GM23338 (cell line): ENCODE measurements at regions not wholly inside any gene's neighbourhood (a gene's known extent, or its start where the extent isn't known, plus 50 kb on each side); places are given as distances from the start of the nearest gene placed in this dataset.

ENCODE experiments used
- CREB1 ChIP-seq: fragments of 250-450 bp; sonication (Bioruptor Pico); IDR thresholded peaks from 2 replicates; pipeline ENCODE4 v1.5.0; 2020; ENCODE audit warnings: low read depth, mild to moderate bottlenecking, moderate library complexity
- EZH2 ChIP-seq: fragments of 200-600 bp; sonication (generic); IDR thresholded peaks from one replicate; pipeline ENCODE4 v1.8.0; 2017; ENCODE audit warnings: antibody characterized with exemption, mild to moderate bottlenecking, low read depth; ENCODE audit not compliant: unreplicated experiment
- EZH2phosphoT487 ChIP-seq: fragments of 200-600 bp; sonication (generic); IDR thresholded peaks from one replicate; pipeline ENCODE4 v1.8.1; 2018; ENCODE audit warnings: antibody characterized with exemption; ENCODE audit not compliant: unreplicated experiment
- JUNB ChIP-seq: IDR thresholded peaks from one replicate; pipeline ENCODE4 v1.6.1; 2016; ENCODE audit warnings: antibody characterized with exemption; ENCODE audit not compliant: unreplicated experiment
- POLR2AphosphoS5 ChIP-seq: IDR thresholded peaks from 2 replicates; pipeline ENCODE4 v1.6.1; 2016; ENCODE audit warnings: antibody characterized with exemption, low read depth
- ZNF331 ChIP-seq: fragments of 250-450 bp; sonication (Bioruptor Pico); IDR thresholded peaks from 2 replicates; pipeline ENCODE4 v1.5.0; 2020; ENCODE audit warnings: low read depth, mild to moderate bottlenecking, moderate library complexity
- ZNF462 ChIP-seq: fragments of 250-450 bp; sonication (Bioruptor Pico); IDR thresholded peaks from 2 replicates; pipeline ENCODE4 v1.5.0; 2020; ENCODE audit warnings: mild to moderate bottlenecking, moderate library complexity
- TF ChIP-seq, protein P1 (sequence below), 2 experiments: fragments of 200-600 bp in 1 of 2; sonication (generic) in 1 of 2; conservative IDR thresholded peaks; 2 replicates each; pipeline versions ENCODE4 v1.5.1 to v1.6.1; 2016 to 2017; ENCODE audit warnings: antibody characterized with exemption in 2 of 2, low read depth in 2 of 2, mild to moderate bottlenecking in 2 of 2, moderate library complexity in 1 of 2
- TF ChIP-seq, protein P2 (sequence below): IDR thresholded peaks from one replicate; pipeline ENCODE4 v1.6.1; 2018; ENCODE audit warnings: antibody characterized with exemption; ENCODE audit not compliant: unreplicated experiment

- no peak for TF ChIP-seq EZH2
- no peak for TF ChIP-seq EZH2phosphoT487
- TF ChIP-seq POLR2AphosphoS5: no peak
- TF ChIP-seq, protein P1, sequence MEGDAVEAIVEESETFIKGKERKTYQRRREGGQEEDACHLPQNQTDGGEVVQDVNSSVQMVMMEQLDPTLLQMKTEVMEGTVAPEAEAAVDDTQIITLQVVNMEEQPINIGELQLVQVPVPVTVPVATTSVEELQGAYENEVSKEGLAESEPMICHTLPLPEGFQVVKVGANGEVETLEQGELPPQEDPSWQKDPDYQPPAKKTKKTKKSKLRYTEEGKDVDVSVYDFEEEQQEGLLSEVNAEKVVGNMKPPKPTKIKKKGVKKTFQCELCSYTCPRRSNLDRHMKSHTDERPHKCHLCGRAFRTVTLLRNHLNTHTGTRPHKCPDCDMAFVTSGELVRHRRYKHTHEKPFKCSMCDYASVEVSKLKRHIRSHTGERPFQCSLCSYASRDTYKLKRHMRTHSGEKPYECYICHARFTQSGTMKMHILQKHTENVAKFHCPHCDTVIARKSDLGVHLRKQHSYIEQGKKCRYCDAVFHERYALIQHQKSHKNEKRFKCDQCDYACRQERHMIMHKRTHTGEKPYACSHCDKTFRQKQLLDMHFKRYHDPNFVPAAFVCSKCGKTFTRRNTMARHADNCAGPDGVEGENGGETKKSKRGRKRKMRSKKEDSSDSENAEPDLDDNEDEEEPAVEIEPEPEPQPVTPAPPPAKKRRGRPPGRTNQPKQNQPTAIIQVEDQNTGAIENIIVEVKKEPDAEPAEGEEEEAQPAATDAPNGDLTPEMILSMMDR (conservative IDR thresholded peaks at IDR 0.05; ENCODE audit: low read depth in 2 of 2): no peak
- TF ChIP-seq, protein P2, sequence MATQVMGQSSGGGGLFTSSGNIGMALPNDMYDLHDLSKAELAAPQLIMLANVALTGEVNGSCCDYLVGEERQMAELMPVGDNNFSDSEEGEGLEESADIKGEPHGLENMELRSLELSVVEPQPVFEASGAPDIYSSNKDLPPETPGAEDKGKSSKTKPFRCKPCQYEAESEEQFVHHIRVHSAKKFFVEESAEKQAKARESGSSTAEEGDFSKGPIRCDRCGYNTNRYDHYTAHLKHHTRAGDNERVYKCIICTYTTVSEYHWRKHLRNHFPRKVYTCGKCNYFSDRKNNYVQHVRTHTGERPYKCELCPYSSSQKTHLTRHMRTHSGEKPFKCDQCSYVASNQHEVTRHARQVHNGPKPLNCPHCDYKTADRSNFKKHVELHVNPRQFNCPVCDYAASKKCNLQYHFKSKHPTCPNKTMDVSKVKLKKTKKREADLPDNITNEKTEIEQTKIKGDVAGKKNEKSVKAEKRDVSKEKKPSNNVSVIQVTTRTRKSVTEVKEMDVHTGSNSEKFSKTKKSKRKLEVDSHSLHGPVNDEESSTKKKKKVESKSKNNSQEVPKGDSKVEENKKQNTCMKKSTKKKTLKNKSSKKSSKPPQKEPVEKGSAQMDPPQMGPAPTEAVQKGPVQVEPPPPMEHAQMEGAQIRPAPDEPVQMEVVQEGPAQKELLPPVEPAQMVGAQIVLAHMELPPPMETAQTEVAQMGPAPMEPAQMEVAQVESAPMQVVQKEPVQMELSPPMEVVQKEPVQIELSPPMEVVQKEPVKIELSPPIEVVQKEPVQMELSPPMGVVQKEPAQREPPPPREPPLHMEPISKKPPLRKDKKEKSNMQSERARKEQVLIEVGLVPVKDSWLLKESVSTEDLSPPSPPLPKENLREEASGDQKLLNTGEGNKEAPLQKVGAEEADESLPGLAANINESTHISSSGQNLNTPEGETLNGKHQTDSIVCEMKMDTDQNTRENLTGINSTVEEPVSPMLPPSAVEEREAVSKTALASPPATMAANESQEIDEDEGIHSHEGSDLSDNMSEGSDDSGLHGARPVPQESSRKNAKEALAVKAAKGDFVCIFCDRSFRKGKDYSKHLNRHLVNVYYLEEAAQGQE: no peak
- no peak for TF ChIP-seq ZNF462 (CRISPR knock-in tag)
- TF ChIP-seq CREB1 (CRISPR knock-in tag): no peak
- no peak for TF ChIP-seq ZNF331 (CRISPR knock-in tag)
- no peak for TF ChIP-seq JUNB
Observed at GRCh38 chr7:17230099-17230807, 68.2 kb upstream of the AHR start.
